ENCODE measurements at regions not wholly inside any gene's neighbourhood (a gene's known extent, or its start where the extent isn't known, plus 50 kb on each side); places are given as distances from the start of the nearest gene placed in this dataset.

GRCh38 chr6:81668615-81669047, 83.8 kb downstream of the TENT5A start (continued):
- TF ChIP-seq CTBP2 (IDR thresholded peaks at IDR 0.05; ENCODE audit: borderline replicate concordance, insufficient read depth, insufficient read length, low read length), result no peak

Measured in H1 (cell line).